ENCODE measurements at regions not wholly inside any gene's neighbourhood (a gene's known extent, or its start where the extent isn't known, plus 50 kb on each side); places are given as distances from the start of the nearest gene placed in this dataset.

GRCh38 chr3:76525726-76526125 is 514.2 kb upstream of the ROBO2 start:
- Histone ChIP-seq H3K4me3 (no peak overlapping the region), H3K79me2 (ENCODE audit: control insufficient read depth, insufficient read depth, low read length) (no peaks in the 10 kb centered on the region), H3K4me1 (replicated peaks in 1 of 2; ENCODE audit: control insufficient read depth in 2 of 2, insufficient read depth in 2 of 2, low read length in 2 of 2) (no peaks in the 10 kb centered on the region), H3K4me2 (ENCODE audit: insufficient read depth, low read length) (no peak overlapping the region), H3K9ac (ENCODE audit: insufficient read depth in 1 of 2, low read depth in 2 of 2, low read length in 2 of 2) (no peak overlapping the region), H3K36me3 (ENCODE audit: control insufficient read depth, insufficient read depth, low read length) (no peaks in the 10 kb centered on the region), H3K27ac (ENCODE audit: extremely low read depth, low read depth, low read length) (no peak overlapping the region), H3K27me3 (ENCODE audit: control insufficient read depth in 2 of 2, insufficient read depth in 2 of 2, low read length in 2 of 2) (no peaks in the 10 kb centered on the region), H2AFZ (ENCODE audit: low read depth, low read length) (no peak overlapping the region), H3K9me1 (ENCODE audit: control insufficient read depth, insufficient read depth, low read length) (no peaks in the 10 kb centered on the region), H3K9me3 (replicated peaks; ENCODE audit: control insufficient read depth, insufficient read depth, low read depth, low read length) (no peaks in the 10 kb centered on the region; the same call in 1 of the 2 replicates), H4K20me1 (replicated peaks; ENCODE audit: control insufficient read depth, insufficient read depth, low read length) (no peaks in the 10 kb centered on the region)
- no peak for TF ChIP-seq BRF2 (IDR thresholded peaks at IDR 0.05; ENCODE audit: borderline replicate concordance, insufficient read depth, insufficient read length)
- FAIRE-seq, result no peak
- ChIA-PET CTCF (ENCODE audit: low intra/inter-chr PET ratio) (no interaction called here), POLR2A (no interaction called here)
- no TSS peak for BruUV-seq (replicated peaks)
- 8% methylated on average over 2 of the region's 2 CpGs for WGBS (ENCODE audit: insufficient coverage, low coverage, missing lambda C conversion rate)
- DNase-seq (ENCODE audit: extremely low read depth in 1 of 4, low spot score in 3 of 4), result no peak
- in situ Hi-C loops (cut with MboI) (no loop called here), intact Hi-C loops (cut with micrococcal nuclease) (no loop called here)
- no peak for ATAC-seq

- Histone ChIP-seq H3K4me1 (replicated peaks in 1 of 2; ENCODE audit: control insufficient read depth in 2 of 2, insufficient read depth in 2 of 2, low read length in 2 of 2) (no peaks in the 10 kb centered on the region), H2AFZ (ENCODE audit: low read depth, low read length) (no peak overlapping the region), H3K79me2 (ENCODE audit: control insufficient read depth, insufficient read depth, low read length) (no peaks in the 10 kb centered on the region), H3K4me2 (ENCODE audit: insufficient read depth, low read length) (no peak overlapping the region), H3K4me3 (no peak overlapping the region), H3K9me3 (replicated peaks; ENCODE audit: control insufficient read depth, insufficient read depth, low read depth, low read length) (no peaks in the 10 kb centered on the region; the same call in 1 of the 2 replicates), H3K27me3 (ENCODE audit: control insufficient read depth in 2 of 2, insufficient read depth in 2 of 2, low read length in 2 of 2) (no peaks in the 10 kb centered on the region), H3K9me1 (ENCODE audit: control insufficient read depth, insufficient read depth, low read length) (no peaks in the 10 kb centered on the region), H3K27ac (ENCODE audit: extremely low read depth, low read depth, low read length) (no peak overlapping the region), H3K9ac (ENCODE audit: insufficient read depth in 1 of 2, low read depth in 2 of 2, low read length in 2 of 2) (no peak overlapping the region), H4K20me1 (replicated peaks; ENCODE audit: control insufficient read depth, insufficient read depth, low read length) (no peaks in the 10 kb centered on the region), H3K36me3 (ENCODE audit: control insufficient read depth, insufficient read depth, low read length) (no peaks in the 10 kb centered on the region)
- ChIA-PET CTCF (ENCODE audit: low intra/inter-chr PET ratio) (interaction anchor here (0.7 kb wide), 1 partner anchor 25 kb away, joined by 3 read pairs; no protein-coding TSS in a partner anchor), POLR2A (no interaction called here)
- FAIRE-seq, result no peak
- no peak for ATAC-seq
- in situ Hi-C loops (cut with MboI), result no loop called here
- DNase-seq (ENCODE audit: extremely low read depth in 1 of 4, low spot score in 3 of 4), result no peak
- no TSS peak for BruUV-seq (replicated peaks)
- intact Hi-C loops (cut with micrococcal nuclease), result no loop called here
- TF ChIP-seq KDM1A (IDR thresholded peaks at IDR 0.05) (no peak), POLR2G (IDR thresholded peaks at IDR 0.05; ENCODE audit: low read depth, low read length) (no peak), ELF1 (tag; IDR thresholded peaks at IDR 0.05) (no peak), NR2C2 (CRISPR knock-in tag; IDR thresholded peaks at IDR 0.05) (no peak), NR2C2 (tag; IDR thresholded peaks at IDR 0.05) (no peak), SMAD1 (IDR thresholded peaks at IDR 0.05; ENCODE audit: low read depth, low read length, partially characterized antibody) (no peak), ZFPM2 (CRISPR knock-in tag; IDR thresholded peaks at IDR 0.05) (no peak), LARP7 (IDR thresholded peaks at IDR 0.05) (no peak), ERF (CRISPR knock-in tag; IDR thresholded peaks at IDR 0.05) (no peak), RCOR1 (IDR thresholded peaks at IDR 0.05; ENCODE audit: borderline replicate concordance in 1 of 2, low read depth in 2 of 2, low read length in 2 of 2) (no peak), TFE3 (CRISPR knock-in tag; IDR thresholded peaks at IDR 0.05) (no peak), ZNF584 (CRISPR knock-in tag; IDR thresholded peaks at IDR 0.05; ENCODE audit: low read depth) (no peak)
- TF ChIP-seq, protein P1, sequence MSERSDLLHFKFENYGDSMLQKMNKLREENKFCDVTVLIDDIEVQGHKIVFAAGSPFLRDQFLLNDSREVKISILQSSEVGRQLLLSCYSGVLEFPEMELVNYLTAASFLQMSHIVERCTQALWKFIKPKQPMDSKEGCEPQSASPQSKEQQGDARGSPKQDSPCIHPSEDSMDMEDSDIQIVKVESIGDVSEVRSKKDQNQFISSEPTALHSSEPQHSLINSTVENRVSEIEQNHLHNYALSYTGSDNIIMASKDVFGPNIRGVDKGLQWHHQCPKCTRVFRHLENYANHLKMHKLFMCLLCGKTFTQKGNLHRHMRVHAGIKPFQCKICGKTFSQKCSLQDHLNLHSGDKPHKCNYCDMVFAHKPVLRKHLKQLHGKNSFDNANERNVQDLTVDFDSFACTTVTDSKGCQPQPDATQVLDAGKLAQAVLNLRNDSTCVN (CRISPR knock-in tag; IDR thresholded peaks at IDR 0.05), result no peak
These were observed 512.1 kb upstream of the ROBO2 start for GRCh38 chr3:76527773-76528172.

Data from K562 (cell line).